HL-60 (cell line): ENCODE measurements at regions not wholly inside any gene's neighbourhood (a gene's known extent, or its start where the extent isn't known, plus 50 kb on each side); places are given as distances from the start of the nearest gene placed in this dataset.

Experiments used
- DNase-seq, 2 experiments: peaks; one replicate each; pipeline ENCODE4 v3.0.0-alpha.2; 2010 to 2020; ENCODE audit warnings: low read depth in 1 of 2, low spot score in 1 of 2
- H3K27ac ChIP-seq: fragments of 250-450 bp; sonication (Bioruptor Pico); replicated peaks from 2 replicates; pipeline ENCODE4 v1.5.1; 2020; ENCODE audit warnings: mild to moderate bottlenecking, moderate library complexity
- H3K27me3 ChIP-seq: fragments of 250-450 bp; sonication (Bioruptor Pico); 2 replicates; pipeline ENCODE4 v1.5.1; 2021; ENCODE audit warnings: mild to moderate bottlenecking, moderate library complexity; ENCODE audit not compliant: insufficient read depth, poor library complexity, severe bottlenecking
- H3K4me3 ChIP-seq: replicated peaks from 2 replicates; pipeline ENCODE4 v1.5.1; 2011; ENCODE audit warnings: mild to moderate bottlenecking, control low read depth, low read length; ENCODE audit not compliant: insufficient read depth
- CTCF ChIP-seq: IDR thresholded peaks from one replicate; pipeline ENCODE4 v1.5.1; 2011; ENCODE audit warnings: low read length, control low read depth, inconsistent platforms; ENCODE audit not compliant: insufficient read depth
- GABPA ChIP-seq: IDR thresholded peaks from 2 replicates; pipeline ENCODE4 v1.6.1; 2012; ENCODE audit warnings: low read depth
- POLR2AphosphoS5 ChIP-seq: IDR thresholded peaks from 2 replicates; pipeline ENCODE4 v1.6.1; 2012; ENCODE audit warnings: low read depth
- REST ChIP-seq: IDR thresholded peaks from 2 replicates; pipeline ENCODE4 v1.6.1; 2012; ENCODE audit warnings: low read depth; ENCODE audit not compliant: insufficient replicate concordance
- SPI1 ChIP-seq: IDR thresholded peaks from 2 replicates; pipeline ENCODE4 v1.6.1; 2012; ENCODE audit warnings: low read depth, mild to moderate bottlenecking, borderline replicate concordance

GRCh38 chr15:35630532-35630931 is 84.6 kb upstream of the DPH6 start:
- Histone ChIP-seq H3K4me3 (no peak overlapping the region), H3K27ac (no peak overlapping the region), H3K27me3 (no peaks in the 10 kb centered on the region)
- TF ChIP-seq GABPA (no peak), CTCF (no peak), POLR2AphosphoS5 (no peak), REST (no peak), SPI1 (no peak)
- no peak for DNase-seq

- Histone ChIP-seq H3K4me3 (no peak overlapping the region), H3K27ac (no peak overlapping the region), H3K27me3 (no peaks in the 10 kb centered on the region)
- DNase-seq: no peak
- TF ChIP-seq SPI1 (no peak), GABPA (no peak), CTCF (no peak), POLR2AphosphoS5 (no peak), REST (no peak)
These were observed 85.0 kb upstream of the DPH6 start for GRCh38 chr15:35630985-35631384.

- Histone ChIP-seq H3K27ac (no peak overlapping the region), H3K4me3 (no peak overlapping the region), H3K27me3 (no peaks in the 10 kb centered on the region)
- TF ChIP-seq CTCF (no peak), SPI1 (no peak), REST (no peak), GABPA (no peak), POLR2AphosphoS5 (no peak)
- DNase-seq: no peak
These were observed 87.7 kb upstream of the DPH6 start for GRCh38 chr15:35633677-35634076.
